ENCODE measurements at regions not wholly inside any gene's neighbourhood (a gene's known extent, or its start where the extent isn't known, plus 50 kb on each side); places are given as distances from the start of the nearest gene placed in this dataset.

DNA sequence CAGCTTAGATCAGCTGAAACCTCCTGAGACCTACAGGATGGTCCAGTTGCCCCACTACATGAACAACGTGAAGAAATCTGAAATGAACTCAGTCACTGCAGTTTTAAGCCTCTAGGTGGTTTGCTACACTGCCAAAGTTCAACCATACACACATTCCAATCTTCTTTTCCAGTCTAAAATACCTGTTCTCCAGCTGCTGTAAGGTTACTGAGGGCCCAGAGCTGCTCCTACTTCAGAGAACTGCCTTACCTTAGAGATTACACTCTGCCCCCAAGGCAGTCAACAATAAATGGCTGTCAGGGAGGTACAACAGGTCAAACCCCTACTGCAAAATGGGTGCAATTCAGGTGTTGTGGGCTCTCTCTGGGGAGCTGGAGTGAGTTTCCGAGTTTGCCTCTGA lies 154.1 kb upstream of the MIR17HG start (continued):
- TF ChIP-seq REST (IDR thresholded peaks at IDR 0.05) = no peak
- no peak for TF ChIP-seq MAFK (IDR thresholded peaks at IDR 0.05; ENCODE audit: partially characterized antibody)
- no peak for TF ChIP-seq RAD21 (conservative IDR thresholded peaks at IDR 0.05 in 1 of 2, IDR thresholded peaks at IDR 0.05 in 1 of 2)
- TF ChIP-seq CHD4 (IDR thresholded peaks at IDR 0.05; ENCODE audit: borderline replicate concordance) = no peak
- TF ChIP-seq ZSCAN20 (CRISPR knock-in tag; IDR thresholded peaks at IDR 0.05) = no peak

DNA sequence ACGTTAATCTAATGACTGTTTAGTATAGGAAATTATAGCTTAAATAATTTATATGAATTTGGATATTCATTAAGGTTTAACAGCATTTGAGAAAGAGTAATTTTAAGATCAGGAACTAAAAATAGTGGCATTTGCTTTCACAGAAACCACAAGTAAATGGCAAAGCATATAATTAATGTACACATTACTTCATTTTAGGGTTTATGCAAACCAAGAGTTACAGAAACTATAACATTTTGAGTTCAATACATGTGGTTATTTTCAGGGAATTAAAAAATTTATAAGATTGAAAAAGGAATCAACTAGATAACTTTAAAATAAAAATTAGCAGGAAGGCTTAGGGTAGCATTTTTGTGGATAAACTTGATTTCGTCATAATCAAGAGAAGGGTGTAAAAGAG lies 151.7 kb upstream of the MIR17HG start:
- POLR2A ChIA-PET = no interaction called here
- H3K4me1 ChIP-seq = no peaks in the 10 kb centered on the region
- H3K4me2 ChIP-seq = no peak overlapping the region
- no peak for ATAC-seq
- no peak overlapping the region for H3K27ac ChIP-seq
- CTCF ChIA-PET = no interaction called here
- no peaks in the 10 kb centered on the region for H3K9me3 ChIP-seq
- WGBS (ENCODE audit: missing lambda C conversion rate) = 14% methylated on average over 2 of the region's 2 CpGs
- no peak overlapping the region for H3K4me3 ChIP-seq
- TF ChIP-seq RNF2 (IDR thresholded peaks at IDR 0.05; ENCODE audit: borderline replicate concordance, low read depth) = no peak
- no peak for TF ChIP-seq EHF (CRISPR knock-in tag; IDR thresholded peaks at IDR 0.05)
- no peak for TF ChIP-seq MAFK (IDR thresholded peaks at IDR 0.05; ENCODE audit: partially characterized antibody)
- no peak for TF ChIP-seq USF2 (IDR thresholded peaks at IDR 0.05)
- TF ChIP-seq CBX8 (IDR thresholded peaks at IDR 0.05) = no peak
- TF ChIP-seq CEBPB (IDR thresholded peaks at IDR 0.05) = no peak
- TF ChIP-seq NPAS2 (CRISPR knock-in tag; IDR thresholded peaks at IDR 0.05; ENCODE audit: borderline replicate concordance) = no peak
- no peak for TF ChIP-seq RAD21 (conservative IDR thresholded peaks at IDR 0.05 in 1 of 2, IDR thresholded peaks at IDR 0.05 in 1 of 2)
- TF ChIP-seq HOXB13 (CRISPR knock-in tag; IDR thresholded peaks at IDR 0.05; ENCODE audit: low read depth) = no peak
- TF ChIP-seq CBX2 (IDR thresholded peaks at IDR 0.05; ENCODE audit: borderline replicate concordance, low read depth) = no peak
- TF ChIP-seq JUN (IDR thresholded peaks at IDR 0.05) = no peak
- TF ChIP-seq TP53 (CRISPR knock-in tag; IDR thresholded peaks at IDR 0.05) = no peak
- no peak for TF ChIP-seq HOXB5 (CRISPR knock-in tag; IDR thresholded peaks at IDR 0.05)
- TF ChIP-seq JUNB (IDR thresholded peaks at IDR 0.05) = no peak
- no peak for TF ChIP-seq HEYL (CRISPR knock-in tag; IDR thresholded peaks at IDR 0.05)
- no peak for DNase-seq (ENCODE audit: low read depth in 1 of 2, low spot score in 1 of 2)
- FAIRE-seq = no peak

GRCh38 chr13:91196958-91197357 lies 150.5 kb upstream of the MIR17HG start:
- no peak for ATAC-seq
- 7% methylated on average over 4 of the region's 4 CpGs for WGBS (ENCODE audit: missing lambda C conversion rate)
- ChIA-PET CTCF (no interaction called here), POLR2A (no interaction called here)
- H3K4me2 ChIP-seq = no peak overlapping the region
- TF ChIP-seq CBX8 (IDR thresholded peaks at IDR 0.05) (no peak), GATA3 (IDR thresholded peaks at IDR 0.05; ENCODE audit: borderline replicate concordance) (no peak), POLR2A (IDR thresholded peaks at IDR 0.05; ENCODE audit: low read length) (no peak), ZFP36 (IDR thresholded peaks at IDR 0.05; ENCODE audit: borderline replicate concordance, partially characterized antibody) (no peak), TFCP2L1 (CRISPR knock-in tag; IDR thresholded peaks at IDR 0.05) (no peak)
- H3K4me3 ChIP-seq = no peak overlapping the region
- H3K4me1 ChIP-seq = no peaks in the 10 kb centered on the region
- no peak overlapping the region for H3K27ac ChIP-seq
- no peak for DNase-seq (ENCODE audit: low read depth in 1 of 2, low spot score in 1 of 2)
- FAIRE-seq = no peak
- no peaks in the 10 kb centered on the region for H3K9me3 ChIP-seq
